SK-N-SH (cell line): ENCODE measurements at regions not wholly inside any gene's neighbourhood (a gene's known extent, or its start where the extent isn't known, plus 50 kb on each side); places are given as distances from the start of the nearest gene placed in this dataset.

Source experiments
- CTCF ChIP-seq: fragments of 200-600 bp; sonication (generic); IDR thresholded peaks from 2 replicates; pipeline ENCODE4 v1.6.1; 2017; ENCODE audit warnings: antibody characterized with exemption, mild to moderate bottlenecking, moderate library complexity
- EP300 ChIP-seq, 2 experiments: IDR thresholded peaks; 2 replicates each; pipeline versions ENCODE4 v1.4.0 to v1.6.1; 2012; ENCODE audit warnings: borderline replicate concordance in 1 of 2, low read depth in 1 of 2, low read length in 1 of 2
- GABPA ChIP-seq: IDR thresholded peaks from 2 replicates; pipeline ENCODE4 v1.4.0; 2012; ENCODE audit warnings: low read depth, mild to moderate bottlenecking
- JUND ChIP-seq: IDR thresholded peaks from 2 replicates; pipeline ENCODE4 v1.4.0; 2012
- POLR2AphosphoS5 ChIP-seq: IDR thresholded peaks from 2 replicates; pipeline ENCODE4 v1.6.1; 2012; ENCODE audit warnings: low read depth, low read length
- REST ChIP-seq: IDR thresholded peaks from 2 replicates; pipeline ENCODE4 v1.6.1; 2012; ENCODE audit warnings: mild to moderate bottlenecking, low read depth, low read length, moderate library complexity
- RFX5 ChIP-seq: IDR thresholded peaks from 2 replicates; pipeline ENCODE4 v1.6.1; 2012; ENCODE audit warnings: mild to moderate bottlenecking, improper control_type of control experiment, low read length
- SMC3 ChIP-seq: IDR thresholded peaks from 2 replicates; pipeline ENCODE4 v1.6.1; 2012; ENCODE audit warnings: low read depth, low read length, improper control_type of control experiment
- TEAD4 ChIP-seq: IDR thresholded peaks from 2 replicates; pipeline ENCODE4 v1.4.0; 2012; ENCODE audit warnings: mild to moderate bottlenecking, borderline replicate concordance; ENCODE audit not compliant: insufficient read depth
- USF1 ChIP-seq: IDR thresholded peaks from 2 replicates; pipeline ENCODE4 v1.4.0; 2012; ENCODE audit warnings: low read depth, borderline replicate concordance

- TF ChIP-seq CTCF (no peak), POLR2AphosphoS5 (no peak), REST (no peak), USF1 (no peak), SMC3 (no peak), EP300 (IDR thresholded peaks at IDR 0.05; ENCODE audit: borderline replicate concordance in 1 of 2, low read depth in 1 of 2, low read length in 1 of 2) (no peak), RFX5 (no peak), JUND (no peak), GABPA (no peak), TEAD4 (no peak)
Measured at GRCh38 chrX:140602140-140602539, 97.3 kb upstream of the SOX3 start.
